Left ventricle myocardium superior (tissue), 1 donor: ENCODE measurements at regions not wholly inside any gene's neighbourhood (a gene's known extent, or its start where the extent isn't known, plus 50 kb on each side); places are given as distances from the start of the nearest gene placed in this dataset.

Experiments used
- ATAC-seq: fragments of 200-7000 bp; cut with Tn5 transposase; one replicate; pipeline ENCODE4 v1.9.1; 2020; ENCODE audit warnings: mild to moderate bottlenecking, moderate library complexity
- DNase-seq: peaks from one replicate; pipeline ENCODE4 v3.0.0-alpha.2; 2020
- intact Hi-C: fragments of 100-400 bp; cut with micrococcal nuclease; formaldehyde crosslinking; loops from one replicate; pipeline ENCODE4 v1.11.0; 2022
- donor health status: DM: no; HTN: yes; CAD: no; lungs with severe emphysema.

GRCh38 chr12:76232013-76232412 is 116.2 kb downstream of the BBS10 start:
- intact Hi-C loops: no loop called here
- DNase-seq: no peak
- ATAC-seq: no peak

- ATAC-seq (no peak), DNase-seq (no peak)
- intact Hi-C loops: no loop called here
These were observed 121.3 kb downstream of the BBS10 start for GRCh38 chr12:76226956-76227355.

- DNase-seq (no peak), ATAC-seq (no peak)
- intact Hi-C loops: no loop called here
These were observed 121.8 kb downstream of the BBS10 start for GRCh38 chr12:76226397-76226796.

GRCh38 chr12:76223869-76224268 is 124.3 kb downstream of the BBS10 start:
- intact Hi-C loops: no loop called here
- ATAC-seq: no peak
- no peak for DNase-seq

GRCh38 chr12:76220980-76221379 is 127.2 kb downstream of the BBS10 start:
- DNase-seq (no peak), ATAC-seq (no peak)
- intact Hi-C loops: no loop called here

- intact Hi-C loops: no loop called here
- no peak for ATAC-seq
- no peak for DNase-seq
These were observed 128.4 kb downstream of the BBS10 start for GRCh38 chr12:76219806-76220205.

- ATAC-seq: no peak
- intact Hi-C loops: no loop called here
- no peak for DNase-seq
These were observed 131.4 kb downstream of the BBS10 start for GRCh38 chr12:76216585-76217472.

GRCh38 chr12:76208129-76208528 is 123.6 kb upstream of the NAP1L1 start:
- intact Hi-C loops: no loop called here
- ATAC-seq: no peak
- DNase-seq: no peak

- no peak for DNase-seq
- ATAC-seq: no peak
- intact Hi-C loops: no loop called here
These were observed 122.2 kb upstream of the NAP1L1 start for GRCh38 chr12:76206677-76207072.

GRCh38 chr12:76206039-76206676 is 121.7 kb upstream of the NAP1L1 start:
- DNase-seq (no peak), ATAC-seq (no peak)
- intact Hi-C loops: no loop called here

GRCh38 chr12:76202621-76203020 is 118.1 kb upstream of the NAP1L1 start:
- intact Hi-C loops: no loop called here
- DNase-seq (no peak), ATAC-seq (no peak)

- intact Hi-C loops: no loop called here
- DNase-seq: no peak
- no peak for ATAC-seq
These were observed 117.3 kb upstream of the NAP1L1 start for GRCh38 chr12:76201758-76202157.

- DNase-seq (no peak), ATAC-seq (no peak)
- intact Hi-C loops: no loop called here
These were observed 116.8 kb upstream of the NAP1L1 start for GRCh38 chr12:76201316-76201715.

GRCh38 chr12:76199808-76200207 is 115.3 kb upstream of the NAP1L1 start:
- DNase-seq (no peak), ATAC-seq (no peak)
- intact Hi-C loops: no loop called here

- ATAC-seq (no peak), DNase-seq (no peak)
- intact Hi-C loops: no loop called here
These were observed 114.4 kb upstream of the NAP1L1 start for GRCh38 chr12:76198839-76199238.

GRCh38 chr12:76197283-76197682 is 112.8 kb upstream of the NAP1L1 start:
- DNase-seq (no peak), ATAC-seq (no peak)
- intact Hi-C loops: no loop called here

- ATAC-seq: no peak
These were observed 111.4 kb upstream of the NAP1L1 start for GRCh38 chr12:76195920-76196319.

GRCh38 chr12:76194724-76195123 is 110.2 kb upstream of the NAP1L1 start:
- ATAC-seq: no peak
- intact Hi-C loops: no loop called here

More at GRCh38 chr12:76195920-76196319, 111.4 kb upstream of the NAP1L1 start:
- no peak for DNase-seq
- intact Hi-C loops: no loop called here

GRCh38 chr12:76193961-76194360 is 109.5 kb upstream of the NAP1L1 start:
- ATAC-seq: no peak
- no peak for DNase-seq
- intact Hi-C loops: no loop called here

More at GRCh38 chr12:76194724-76195123, 110.2 kb upstream of the NAP1L1 start:
- DNase-seq: no peak

GRCh38 chr12:76192416-76192815 is 107.9 kb upstream of the NAP1L1 start:
- ATAC-seq (no peak), DNase-seq (no peak)
- intact Hi-C loops: no loop called here

- intact Hi-C loops: no loop called here
- DNase-seq: no peak
- no peak for ATAC-seq
These were observed 105.8 kb upstream of the NAP1L1 start for GRCh38 chr12:76190299-76190698.
